ENCODE measurements at regions not wholly inside any gene's neighbourhood (a gene's known extent, or its start where the extent isn't known, plus 50 kb on each side); places are given as distances from the start of the nearest gene placed in this dataset.
A peak's percentile ranks its signal among the peaks of the same experiment; 100 is the strongest.

DNA sequence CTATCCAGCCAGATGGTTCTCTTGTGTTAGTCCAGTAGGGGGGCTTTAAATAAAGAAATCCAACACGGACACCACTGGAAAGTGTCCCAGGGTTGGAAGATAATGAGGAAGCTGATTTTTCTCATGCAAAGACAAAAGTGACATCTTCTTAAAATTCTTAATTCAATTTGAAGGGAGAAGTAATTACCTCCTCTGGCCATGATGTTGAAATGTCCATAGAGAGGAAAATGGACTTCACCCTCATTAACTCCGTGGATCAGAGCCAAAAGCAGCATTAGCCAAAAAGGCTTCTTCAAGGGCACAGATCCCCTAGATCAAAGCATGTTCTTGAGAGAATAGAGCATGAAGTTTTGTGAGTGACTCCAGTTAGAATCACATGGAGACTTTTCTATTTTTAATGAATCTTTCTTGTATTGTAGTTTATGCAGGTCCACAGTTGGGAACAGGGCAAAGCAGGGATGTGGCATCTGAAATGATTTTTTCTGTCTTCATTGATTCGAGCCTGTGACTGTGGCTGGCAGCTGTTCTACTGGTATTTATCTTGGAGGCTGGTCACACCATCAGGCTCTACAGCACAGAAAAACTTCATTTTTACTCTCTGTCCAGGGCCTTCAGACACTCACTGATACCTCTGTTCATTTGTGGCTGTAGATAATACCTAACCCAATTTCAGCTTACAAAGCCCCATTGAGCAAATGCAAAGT, 1002.5 kb downstream of the AACS start:
- Histone ChIP-seq H3K4me3 (no peak overlapping the region), H3K27me3 (no peaks in the 10 kb centered on the region), H3K4me1 (no peaks in the 10 kb centered on the region), H3K9me3 (peaks cover 0 to 30% (median 21%) of the 10 kb centered on the region in 4 donors), H3K27ac (replicated peaks in 1 of 4) (no peak overlapping the region), H3K36me3 (no peaks in the 10 kb centered on the region)
- DNase-seq (ENCODE audit: extremely low spot score): no peak
- TF ChIP-seq EP300 (IDR thresholded peaks at IDR 0.05) (no peak), POLR2A (IDR thresholded peaks at IDR 0.05; ENCODE audit: low read depth) (no peak), POLR2AphosphoS5 (IDR thresholded peaks at IDR 0.05) (no peak)
- TF ChIP-seq, protein P1, sequence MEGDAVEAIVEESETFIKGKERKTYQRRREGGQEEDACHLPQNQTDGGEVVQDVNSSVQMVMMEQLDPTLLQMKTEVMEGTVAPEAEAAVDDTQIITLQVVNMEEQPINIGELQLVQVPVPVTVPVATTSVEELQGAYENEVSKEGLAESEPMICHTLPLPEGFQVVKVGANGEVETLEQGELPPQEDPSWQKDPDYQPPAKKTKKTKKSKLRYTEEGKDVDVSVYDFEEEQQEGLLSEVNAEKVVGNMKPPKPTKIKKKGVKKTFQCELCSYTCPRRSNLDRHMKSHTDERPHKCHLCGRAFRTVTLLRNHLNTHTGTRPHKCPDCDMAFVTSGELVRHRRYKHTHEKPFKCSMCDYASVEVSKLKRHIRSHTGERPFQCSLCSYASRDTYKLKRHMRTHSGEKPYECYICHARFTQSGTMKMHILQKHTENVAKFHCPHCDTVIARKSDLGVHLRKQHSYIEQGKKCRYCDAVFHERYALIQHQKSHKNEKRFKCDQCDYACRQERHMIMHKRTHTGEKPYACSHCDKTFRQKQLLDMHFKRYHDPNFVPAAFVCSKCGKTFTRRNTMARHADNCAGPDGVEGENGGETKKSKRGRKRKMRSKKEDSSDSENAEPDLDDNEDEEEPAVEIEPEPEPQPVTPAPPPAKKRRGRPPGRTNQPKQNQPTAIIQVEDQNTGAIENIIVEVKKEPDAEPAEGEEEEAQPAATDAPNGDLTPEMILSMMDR (IDR thresholded peaks at IDR 0.05): no peak
- intact Hi-C loops (cut with DNase I): no loop called here
- 57% methylated on average over 3 of the region's 3 CpGs for WGBS

- no peaks in the 10 kb centered on the region for H3K4me1 ChIP-seq
- no peak overlapping the region for H3K27ac ChIP-seq (replicated peaks in 1 of 4)
- peaks cover 0 to 30% (median 21%) of the 10 kb centered on the region in 4 donors for H3K9me3 ChIP-seq
- no peak for DNase-seq (ENCODE audit: extremely low spot score)
- WGBS: 29% methylated on average over 4 of the region's 4 CpGs
- H3K27me3 ChIP-seq: no peaks in the 10 kb centered on the region
- intact Hi-C loops (cut with DNase I): no loop called here
- TF ChIP-seq, protein P1 (IDR thresholded peaks at IDR 0.05): peak in 1 of 3 experiments; percentile 15
- no peak for TF ChIP-seq POLR2A (IDR thresholded peaks at IDR 0.05; ENCODE audit: low read depth)
- H3K36me3 ChIP-seq: no peaks in the 10 kb centered on the region
- no peak overlapping the region for H3K4me3 ChIP-seq
Observed at GRCh38 chr12:126069549-126070165, 1004.4 kb downstream of the AACS start.

GRCh38 chr12:126076515-126076914, 1011.3 kb downstream of the AACS start:
- no peak for DNase-seq (ENCODE audit: extremely low spot score)
- Histone ChIP-seq H3K27me3 (peaks cover 0 to 3% (median 0%) of the 10 kb centered on the region in 4 donors), H3K4me1 (no peaks in the 10 kb centered on the region), H3K36me3 (no peaks in the 10 kb centered on the region), H3K9me3 (peaks cover 0 to 2% (median 0%) of the 10 kb centered on the region in 4 donors), H3K27ac (replicated peaks in 1 of 4) (no peak overlapping the region), H3K4me3 (no peak overlapping the region)
- TF ChIP-seq, protein P1 (IDR thresholded peaks at IDR 0.05): no peak
- intact Hi-C loops (cut with DNase I): no loop called here
- 69% methylated on average over 1 of the region's 1 CpG for WGBS

- intact Hi-C loops (cut with DNase I): no loop called here
- Histone ChIP-seq H3K9me3 (no peaks in the 10 kb centered on the region), H3K4me3 (no peak overlapping the region), H3K4me1 (no peaks in the 10 kb centered on the region), H3K27me3 (no peaks in the 10 kb centered on the region), H3K27ac (replicated peaks in 1 of 4) (no peak overlapping the region), H3K36me3 (no peaks in the 10 kb centered on the region)
- TF ChIP-seq, protein P1 (IDR thresholded peaks at IDR 0.05): no peak
- TF ChIP-seq POLR2AphosphoS5 (IDR thresholded peaks at IDR 0.05) (no peak), POLR2A (IDR thresholded peaks at IDR 0.05; ENCODE audit: low read depth) (no peak), EP300 (IDR thresholded peaks at IDR 0.05) (no peak)
- WGBS: 67% methylated on average over 8 of the region's 8 CpGs
- no peak for DNase-seq (ENCODE audit: extremely low spot score)
Observed at GRCh38 chr12:126083926-126084325, 1018.7 kb downstream of the AACS start.

DNA sequence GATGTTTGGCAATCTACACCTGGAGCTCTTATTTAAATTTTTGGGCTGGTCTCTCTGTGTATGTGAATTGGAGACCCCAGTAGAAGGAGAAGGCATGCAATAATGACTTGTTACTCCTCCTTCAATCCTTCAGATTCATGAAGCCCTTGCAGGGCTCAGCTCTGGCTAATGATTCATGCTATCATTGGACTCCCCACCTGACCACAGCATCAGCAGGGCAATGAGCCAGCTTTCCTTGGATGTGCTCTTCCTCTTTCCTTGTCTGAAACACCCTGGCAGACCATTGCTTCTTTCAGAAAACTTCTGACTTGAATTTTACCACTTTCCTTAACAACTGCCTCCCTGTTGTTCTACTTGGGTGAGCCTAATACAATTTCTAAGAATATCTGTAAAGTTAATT, 1019.2 kb downstream of the AACS start:
- DNase-seq (ENCODE audit: extremely low spot score): no peak
- H3K4me1 ChIP-seq: no peaks in the 10 kb centered on the region
- H3K27me3 ChIP-seq: no peaks in the 10 kb centered on the region
- no peaks in the 10 kb centered on the region for H3K9me3 ChIP-seq
- TF ChIP-seq POLR2A (IDR thresholded peaks at IDR 0.05; ENCODE audit: low read depth): no peak
- TF ChIP-seq EP300 (IDR thresholded peaks at IDR 0.05): no peak
- TF ChIP-seq POLR2AphosphoS5 (IDR thresholded peaks at IDR 0.05): no peak
- TF ChIP-seq, protein P1 (IDR thresholded peaks at IDR 0.05): no peak
- H3K27ac ChIP-seq (replicated peaks in 1 of 4): no peak overlapping the region
- intact Hi-C loops (cut with DNase I): no loop called here
- H3K36me3 ChIP-seq: no peaks in the 10 kb centered on the region
- H3K4me3 ChIP-seq: no peak overlapping the region
